COLO668 (cell line): ENCODE measurements at regions not wholly inside any gene's neighbourhood (a gene's known extent, or its start where the extent isn't known, plus 50 kb on each side); places are given as distances from the start of the nearest gene placed in this dataset.

ENCODE experiments used
- DNase-seq: peaks from one replicate; lab custom pipeline; 2025; ENCODE audit not compliant: unreplicated experiment; lab: John Stamatoyannopoulos, UW

DNA sequence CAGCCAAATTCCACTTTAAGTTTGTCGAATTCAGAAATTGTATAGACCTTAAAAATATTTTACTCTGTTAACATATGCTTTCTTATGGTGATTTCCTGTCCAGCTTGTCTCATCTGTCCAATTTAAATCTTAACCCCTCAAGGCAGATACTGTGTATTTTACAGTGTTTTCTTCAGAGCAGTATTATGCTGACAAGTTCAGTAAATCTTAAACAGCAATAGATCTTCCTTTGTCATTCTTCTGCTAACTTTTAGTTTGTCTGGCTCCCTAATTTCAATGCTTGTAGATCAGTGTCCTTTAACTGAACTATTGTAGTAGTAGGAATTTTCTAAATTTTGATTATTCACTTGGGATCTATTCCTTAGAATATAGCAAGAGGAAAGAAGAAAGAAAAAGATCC, 52.8 kb upstream of the MEIS1 start:
- no peak for DNase-seq

DNA sequence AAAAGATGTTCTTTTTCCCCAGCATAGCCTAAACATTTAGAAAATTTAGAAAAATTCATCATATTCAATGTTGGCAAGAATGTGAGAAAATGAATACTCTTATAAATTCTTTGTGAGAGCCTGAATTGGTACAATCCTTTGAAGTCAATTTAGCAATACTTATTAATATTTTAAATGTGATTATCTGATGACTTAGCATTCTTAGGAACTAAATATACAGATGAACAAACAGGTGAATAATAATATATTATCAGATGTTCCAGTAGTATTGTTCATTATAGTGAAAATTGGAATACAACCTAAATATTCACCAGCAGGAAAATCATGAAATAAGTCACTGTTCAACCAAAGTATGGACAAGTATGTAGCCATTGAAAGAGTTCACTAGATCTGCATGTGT, 55.5 kb upstream of the MEIS1 start:
- no peak for DNase-seq

DNA sequence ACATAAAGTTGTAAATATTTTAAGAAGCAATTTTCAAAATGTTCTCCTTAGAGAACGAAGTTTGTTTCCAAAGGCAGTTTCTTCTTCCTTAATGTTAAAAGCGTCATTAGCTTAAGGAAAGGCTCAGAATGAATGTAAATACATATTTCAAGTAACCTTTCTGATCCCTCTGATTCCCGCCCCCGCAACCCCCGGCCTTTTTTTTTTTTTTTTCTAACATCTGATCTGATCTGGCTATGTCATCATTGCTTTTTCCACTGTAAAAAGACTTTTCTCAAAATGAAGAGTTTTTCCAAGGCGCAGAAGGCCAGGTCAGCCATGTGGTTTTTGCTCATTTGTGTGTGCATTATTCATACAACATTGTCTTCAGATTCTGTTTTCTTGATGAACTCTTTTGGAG, 57.1 kb upstream of the MEIS1 start:
- no peak for DNase-seq

DNA sequence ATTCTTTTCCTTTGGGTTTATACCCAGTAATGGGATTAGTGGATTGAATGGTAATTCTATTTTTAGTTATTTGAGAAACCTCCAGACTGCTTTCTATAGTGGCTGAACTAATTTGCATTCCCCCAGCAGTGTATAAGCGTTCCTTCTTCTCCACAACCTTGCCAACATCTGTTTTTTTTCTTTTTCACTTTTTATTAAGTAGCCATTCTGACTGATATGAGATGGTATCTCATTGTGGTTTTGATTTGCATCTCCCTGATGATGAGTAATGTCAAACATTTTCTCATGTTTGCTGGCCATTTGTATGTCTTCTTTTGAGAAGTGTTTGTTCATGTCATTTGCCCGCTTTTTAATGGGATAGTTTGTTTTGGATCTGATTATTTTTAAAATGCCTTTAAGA, 64.1 kb upstream of the MEIS1 start:
- DNase-seq: no peak

DNA sequence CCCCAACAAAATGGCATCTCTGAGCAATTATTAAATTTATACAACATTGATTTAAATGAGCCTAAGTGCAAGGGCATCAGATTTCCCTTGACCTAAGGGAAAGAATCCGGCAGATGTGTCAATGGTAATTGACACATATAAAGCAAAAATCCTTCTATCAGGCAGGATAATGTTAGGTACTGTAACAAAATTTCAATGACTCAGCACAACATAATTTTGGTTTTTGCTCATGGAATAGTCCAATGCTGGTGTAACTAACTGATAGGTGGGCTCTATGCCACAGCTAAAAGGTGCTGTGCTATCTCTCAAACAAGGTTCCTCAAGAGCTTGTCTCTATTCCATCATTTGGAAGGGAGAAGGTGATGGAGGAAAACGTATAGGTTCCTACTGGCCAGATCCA, 68.3 kb upstream of the MEIS1 start:
- no peak for DNase-seq

DNA sequence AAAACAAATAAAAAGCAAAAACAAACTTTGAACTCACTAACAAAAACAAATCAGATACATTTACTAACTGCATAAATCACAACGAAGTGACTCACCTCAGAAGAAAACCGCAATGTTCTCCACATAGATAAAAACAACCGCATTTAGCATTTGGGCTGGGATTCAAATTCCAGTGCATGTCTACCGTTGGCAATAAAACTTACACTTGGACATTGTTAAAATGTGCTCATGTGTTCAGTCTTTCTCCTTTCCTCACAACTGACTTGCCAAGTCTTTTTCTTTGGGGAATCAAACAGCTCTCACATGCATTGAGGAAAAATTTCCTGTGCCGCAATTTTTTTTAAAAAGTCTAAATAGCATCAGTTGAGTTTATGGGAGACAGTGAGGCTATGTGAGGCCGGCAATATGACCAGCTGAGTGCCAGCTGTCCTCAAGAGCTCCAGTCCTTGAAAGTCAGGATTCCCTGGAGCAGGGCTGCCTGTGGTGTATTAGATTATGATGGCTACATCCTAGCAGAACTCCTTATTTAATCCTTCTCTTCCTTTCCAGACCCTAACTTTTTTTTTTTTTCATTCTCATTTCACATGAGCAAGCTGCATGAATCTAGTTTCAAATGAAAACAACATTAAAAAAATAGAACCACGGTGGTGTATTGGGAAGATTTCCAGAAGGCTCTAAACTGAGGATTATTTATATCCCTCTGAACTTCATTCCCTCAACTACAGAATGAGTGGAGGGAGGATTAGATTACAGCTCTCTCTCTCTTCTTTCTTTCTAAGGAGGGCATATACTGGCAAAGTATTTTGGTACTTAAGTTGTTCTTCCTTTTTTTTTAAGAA, 70.2 kb upstream of the MEIS1 start:
- DNase-seq: no peak

DNA sequence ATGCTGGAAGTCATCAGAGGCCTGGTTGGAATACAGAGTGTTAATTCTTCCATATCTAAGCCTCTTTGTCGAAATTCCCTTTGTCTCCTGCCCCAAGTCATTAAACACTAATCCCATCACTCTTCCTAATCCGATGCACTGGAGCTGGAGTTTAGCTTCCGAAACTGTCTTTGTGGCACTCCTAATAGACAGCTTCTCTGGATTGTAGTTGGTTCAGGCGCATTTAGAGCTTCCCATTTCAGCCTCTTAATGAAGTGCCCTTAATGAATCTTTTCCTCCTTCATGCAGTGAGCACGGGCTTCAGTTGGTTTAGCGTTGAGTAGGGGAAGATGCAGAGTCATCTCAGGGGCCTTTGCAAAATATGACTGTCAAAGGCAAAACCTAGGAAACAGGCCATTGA, 72.2 kb upstream of the MEIS1 start:
- no peak for DNase-seq

DNA sequence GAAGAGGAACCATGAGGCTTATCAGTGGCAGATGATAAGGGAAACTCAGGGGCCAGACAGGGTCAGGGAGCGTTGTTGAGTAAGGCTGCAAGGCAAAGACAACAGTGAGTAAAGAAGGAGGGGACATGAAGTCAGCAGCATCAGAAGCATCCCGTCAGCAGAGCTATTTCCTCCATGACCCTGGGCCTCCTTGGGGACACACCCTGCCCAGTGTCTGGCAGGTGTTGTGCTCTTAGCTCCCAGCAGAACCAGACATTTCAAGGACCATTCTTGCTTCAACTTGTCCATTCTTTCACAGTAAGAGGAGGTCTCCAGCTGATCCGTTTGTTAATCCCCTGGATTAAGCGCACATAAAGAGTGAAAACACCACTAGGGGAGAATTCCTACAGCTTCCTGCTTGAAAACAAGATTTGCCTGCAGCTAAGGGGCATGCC, 88.7 kb upstream of the MEIS1 start:
- no peak for DNase-seq

DNA sequence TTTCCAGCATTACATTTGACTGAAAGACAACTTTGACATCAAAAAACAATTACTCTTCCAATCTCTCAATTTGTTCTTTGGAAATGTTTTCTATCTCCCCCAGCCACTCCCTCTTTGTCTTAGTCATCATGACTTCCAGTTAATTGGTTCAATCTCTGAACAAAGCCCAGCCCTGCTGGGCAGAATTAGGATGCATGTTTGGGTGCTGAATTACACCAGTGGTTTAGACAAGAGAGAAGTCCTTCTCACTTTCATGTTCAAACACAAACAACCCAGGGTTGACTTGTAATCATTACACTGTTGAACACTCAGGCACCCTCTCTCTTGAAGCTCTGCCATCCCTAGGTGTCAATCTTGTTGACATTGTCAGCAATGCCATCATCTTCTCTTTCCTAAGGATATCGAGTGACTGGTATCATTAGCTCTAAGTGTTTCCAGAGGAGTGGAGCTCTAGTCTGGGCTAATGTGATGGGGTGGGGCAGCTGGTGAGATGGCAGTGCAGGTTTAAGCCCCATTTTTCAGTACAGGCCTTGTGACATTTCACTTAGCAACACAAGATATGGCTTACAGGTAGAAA, 90.8 kb upstream of the MEIS1 start:
- no peak for DNase-seq

GRCh38 chr2:66343259-66343658, 91.7 kb upstream of the MEIS1 start:
- DNase-seq: no peak

DNA sequence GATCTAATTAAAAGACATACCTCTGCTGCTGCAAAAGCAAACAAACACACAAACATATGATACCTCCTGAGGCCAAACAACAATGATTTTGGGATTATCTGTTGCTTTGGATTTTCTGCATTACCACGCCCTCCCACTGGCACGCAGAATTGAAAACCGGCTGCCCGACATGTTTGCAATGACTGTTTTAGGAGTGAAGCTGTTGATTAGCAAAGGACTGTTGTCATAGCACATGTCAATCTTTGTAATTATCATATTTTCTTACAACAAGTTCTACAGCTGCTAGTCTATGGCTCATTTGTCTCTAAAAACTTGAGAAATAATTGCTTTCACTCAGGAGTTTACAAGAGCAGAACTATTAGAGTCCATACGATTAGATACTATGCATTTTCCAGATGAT, 94.4 kb upstream of the MEIS1 start:
- no peak for DNase-seq

DNA sequence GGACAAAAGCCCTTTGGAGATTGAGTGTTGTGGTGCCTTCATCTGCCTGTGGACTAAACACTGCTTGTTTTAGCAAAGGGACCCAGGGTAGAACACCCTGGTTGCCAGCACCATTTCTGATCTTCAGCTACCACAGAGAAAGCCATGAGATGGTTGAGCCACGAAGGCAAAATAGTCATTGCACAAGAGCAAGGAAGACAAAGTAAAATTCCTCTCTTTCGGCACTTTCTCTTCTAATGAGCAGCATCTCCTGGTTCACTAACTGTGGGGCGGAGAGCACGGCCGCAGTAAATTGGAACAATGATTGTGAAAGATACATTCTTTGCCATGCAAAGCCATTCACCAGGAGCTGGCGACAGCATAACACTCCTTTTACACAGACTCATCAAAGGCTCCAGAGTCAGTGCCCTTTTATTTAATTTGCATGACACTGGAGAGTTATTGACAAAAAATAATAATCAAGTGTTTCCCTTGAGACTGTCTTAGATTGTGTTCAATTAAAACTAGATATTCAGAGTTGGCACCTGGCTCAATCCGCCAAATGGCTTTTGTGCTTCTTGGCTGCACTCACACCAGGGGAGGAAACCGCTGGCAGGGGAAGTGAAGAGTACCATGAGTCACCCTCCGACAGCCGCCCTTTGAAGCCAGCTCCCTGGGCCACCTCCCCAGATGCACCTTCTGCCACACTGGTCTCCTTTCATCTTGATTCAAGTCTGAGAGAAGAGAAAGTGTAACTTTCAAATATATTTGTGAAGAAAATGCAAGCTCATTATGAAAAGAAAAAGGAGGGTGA, 100.5 kb upstream of the MEIS1 start:
- DNase-seq: peak; percentile 41

DNA sequence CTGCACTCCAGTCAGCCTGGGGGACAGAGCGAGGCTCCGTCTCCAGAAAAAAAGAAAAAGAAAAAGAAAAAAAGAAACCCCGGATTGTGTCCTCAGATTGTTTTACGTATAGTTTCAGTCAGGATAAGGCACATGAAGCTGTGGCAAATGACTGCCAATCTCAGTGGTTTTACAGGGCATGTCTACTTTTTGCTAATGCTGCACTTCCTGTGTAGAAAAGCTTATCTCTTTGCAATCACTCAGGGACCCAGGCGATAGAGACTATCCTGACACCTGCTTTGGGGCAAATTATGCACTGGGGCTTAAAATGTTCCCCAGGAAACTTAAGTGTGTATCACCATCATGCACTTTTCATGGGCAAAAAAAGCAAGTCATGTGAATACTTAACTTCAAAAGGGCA, 103.7 kb upstream of the MEIS1 start:
- no peak for DNase-seq

DNA sequence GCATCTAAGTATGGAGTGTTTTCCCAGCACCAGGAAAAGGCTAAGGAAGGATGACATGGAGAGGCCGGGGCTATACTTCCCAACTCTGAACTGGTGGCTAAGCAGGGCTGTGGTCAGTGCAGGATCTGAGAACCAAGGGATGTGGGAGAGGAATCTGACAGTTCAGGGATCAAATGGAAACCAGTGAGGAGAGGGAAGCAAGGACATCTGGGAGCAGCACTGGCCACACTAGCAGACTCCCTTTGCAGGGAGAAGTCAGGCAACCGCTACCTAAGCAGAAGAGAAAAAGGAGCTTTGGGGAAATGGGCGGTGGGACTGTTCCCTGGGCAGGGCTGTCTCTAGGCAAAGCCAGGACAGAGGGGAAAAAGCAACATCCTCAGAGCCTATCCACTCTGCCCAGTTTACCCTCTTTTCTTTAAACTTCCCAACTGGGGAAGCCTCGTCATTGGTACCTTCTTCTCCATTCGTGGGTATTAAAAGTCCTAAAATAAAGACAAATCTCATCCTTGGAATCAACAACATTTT, 105.8 kb upstream of the MEIS1 start:
- no peak for DNase-seq

- DNase-seq: no peak
Observed at GRCh38 chr2:66327066-66327740, 107.7 kb upstream of the MEIS1 start.

- DNase-seq: no peak
Observed at GRCh38 chr2:66324909-66325528, 109.9 kb upstream of the MEIS1 start.

DNA sequence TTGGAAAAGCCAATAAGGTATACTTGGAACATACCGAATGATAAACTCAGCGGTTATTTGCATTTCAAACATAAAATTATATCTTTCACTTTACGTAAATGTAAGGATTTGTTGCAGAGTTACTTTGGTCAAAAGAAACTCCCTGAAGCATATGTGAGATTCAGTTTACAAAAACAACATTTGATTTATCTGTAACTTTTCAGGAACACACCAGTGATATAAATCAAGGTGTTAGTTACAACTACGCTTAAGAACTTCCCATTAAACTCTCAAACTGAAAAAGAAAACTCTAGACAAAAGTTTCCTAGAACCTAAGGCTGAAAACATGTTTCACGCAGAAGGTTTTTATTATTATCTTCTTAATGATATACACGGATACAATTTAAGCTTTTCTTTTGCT, 110.6 kb upstream of the MEIS1 start:
- DNase-seq: no peak

- DNase-seq: no peak
Observed at GRCh38 chr2:66323406-66323805, 111.5 kb upstream of the MEIS1 start.

GRCh38 chr2:66322506-66323260, 112.2 kb upstream of the MEIS1 start:
- DNase-seq: no peak

DNA sequence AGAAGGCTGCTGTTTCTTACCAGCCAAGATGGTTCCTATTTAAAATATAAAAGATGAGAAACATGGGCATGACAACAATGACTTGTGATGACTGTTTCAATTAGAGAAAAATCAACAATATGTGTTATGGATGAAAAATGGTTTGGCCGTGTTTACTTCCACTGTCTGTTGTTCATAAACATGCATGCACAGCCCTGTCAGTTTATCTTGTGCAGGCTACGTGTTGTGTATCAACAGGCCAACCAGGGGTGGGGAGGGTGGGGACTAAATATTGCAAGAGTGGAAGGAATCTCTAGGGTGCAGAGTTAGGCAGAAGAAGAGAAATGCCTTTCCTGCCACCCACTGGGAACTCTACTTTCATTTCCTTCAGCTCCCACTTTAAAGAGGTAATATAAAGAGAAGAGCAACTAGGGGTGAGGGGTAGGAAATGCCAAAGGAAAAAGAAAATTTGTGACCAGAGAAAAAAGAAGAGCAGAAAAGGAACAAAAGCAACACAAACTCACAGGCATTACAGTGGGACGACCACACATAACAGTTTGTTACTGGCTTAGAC, 116.8 kb upstream of the MEIS1 start:
- no peak for DNase-seq
